SK-N-SH (cell line): ENCODE measurements at regions not wholly inside any gene's neighbourhood (a gene's known extent, or its start where the extent isn't known, plus 50 kb on each side); places are given as distances from the start of the nearest gene placed in this dataset.

Experiments
- ZBTB33 ChIP-seq: IDR thresholded peaks from 2 replicates; pipeline ENCODE4 v1.4.0; 2012; ENCODE audit warnings: low read depth, borderline replicate concordance

DNA sequence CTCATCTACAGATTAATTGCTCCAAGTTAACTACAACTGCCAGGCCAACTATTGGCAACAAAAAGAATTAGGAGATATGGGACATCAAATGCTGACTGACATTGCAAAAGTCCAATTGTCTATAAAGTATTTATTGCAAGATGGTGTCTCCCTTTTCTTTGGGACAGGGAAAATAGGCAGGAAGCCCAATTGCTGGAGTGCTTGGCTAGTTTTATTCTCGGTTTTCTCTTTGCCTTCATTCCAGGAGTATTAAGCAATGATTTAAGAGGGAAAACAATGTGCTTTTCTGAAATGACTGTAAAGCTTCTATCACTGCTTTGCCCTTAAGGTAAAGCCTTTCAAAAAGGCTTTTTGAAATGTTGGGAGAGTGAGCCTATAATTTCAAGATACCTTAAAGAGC is 62.8 kb upstream of the DIAPH2 start (continued):
- no peak for TF ChIP-seq ZBTB33
